ENCODE measurements at regions not wholly inside any gene's neighbourhood (a gene's known extent, or its start where the extent isn't known, plus 50 kb on each side); places are given as distances from the start of the nearest gene placed in this dataset.

DNA sequence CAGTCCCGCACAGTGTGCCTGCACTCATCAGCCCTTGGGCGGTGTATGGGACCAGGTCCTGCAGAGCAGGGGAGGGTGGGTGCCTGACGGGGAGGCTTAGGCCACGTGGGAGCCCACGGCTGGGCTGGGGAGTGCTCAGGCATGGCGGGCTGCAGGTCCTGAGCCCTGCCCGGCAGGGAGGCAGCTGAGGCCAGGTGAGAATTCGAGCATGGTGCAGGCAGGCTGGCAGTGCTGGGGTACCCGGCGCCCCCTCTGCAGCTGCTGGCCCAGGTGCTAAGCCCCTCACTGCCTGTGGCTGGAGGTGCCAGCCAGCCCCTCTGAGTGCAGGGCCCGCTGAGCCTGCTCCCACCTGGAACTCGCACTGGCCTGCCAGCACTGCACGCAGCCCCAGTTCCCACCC is 630.9 kb upstream of the PCDH20 start:
- TF ChIP-seq POLR2A (IDR thresholded peaks at IDR 0.05; ENCODE audit: low read length) (no peak), GATA1 (IDR thresholded peaks at IDR 0.05; ENCODE audit: low read depth, low read length) (no peak)
